HL-60 (cell line): ENCODE measurements at regions not wholly inside any gene's neighbourhood (a gene's known extent, or its start where the extent isn't known, plus 50 kb on each side); places are given as distances from the start of the nearest gene placed in this dataset.

Source experiments
- DNase-seq, 2 experiments: peaks; one replicate each; pipeline ENCODE4 v3.0.0-alpha.2; 2010 to 2020; ENCODE audit warnings: low read depth in 1 of 2, low spot score in 1 of 2
- H3K27ac ChIP-seq: fragments of 250-450 bp; sonication (Bioruptor Pico); replicated peaks from 2 replicates; pipeline ENCODE4 v1.5.1; 2020; ENCODE audit warnings: mild to moderate bottlenecking, moderate library complexity
- H3K27me3 ChIP-seq: fragments of 250-450 bp; sonication (Bioruptor Pico); 2 replicates; pipeline ENCODE4 v1.5.1; 2021; ENCODE audit warnings: mild to moderate bottlenecking, moderate library complexity; ENCODE audit not compliant: insufficient read depth, poor library complexity, severe bottlenecking
- H3K4me3 ChIP-seq: replicated peaks from 2 replicates; pipeline ENCODE4 v1.5.1; 2011; ENCODE audit warnings: mild to moderate bottlenecking, control low read depth, low read length; ENCODE audit not compliant: insufficient read depth
- GABPA ChIP-seq: IDR thresholded peaks from 2 replicates; pipeline ENCODE4 v1.6.1; 2012; ENCODE audit warnings: low read depth
- POLR2AphosphoS5 ChIP-seq: IDR thresholded peaks from 2 replicates; pipeline ENCODE4 v1.6.1; 2012; ENCODE audit warnings: low read depth
- REST ChIP-seq: IDR thresholded peaks from 2 replicates; pipeline ENCODE4 v1.6.1; 2012; ENCODE audit warnings: low read depth; ENCODE audit not compliant: insufficient replicate concordance
- SPI1 ChIP-seq: IDR thresholded peaks from 2 replicates; pipeline ENCODE4 v1.6.1; 2012; ENCODE audit warnings: low read depth, mild to moderate bottlenecking, borderline replicate concordance
- TF ChIP-seq, protein P1 (sequence below): IDR thresholded peaks from one replicate; pipeline ENCODE4 v1.5.1; 2011; ENCODE audit warnings: low read length, control low read depth, inconsistent platforms; ENCODE audit not compliant: insufficient read depth

DNA sequence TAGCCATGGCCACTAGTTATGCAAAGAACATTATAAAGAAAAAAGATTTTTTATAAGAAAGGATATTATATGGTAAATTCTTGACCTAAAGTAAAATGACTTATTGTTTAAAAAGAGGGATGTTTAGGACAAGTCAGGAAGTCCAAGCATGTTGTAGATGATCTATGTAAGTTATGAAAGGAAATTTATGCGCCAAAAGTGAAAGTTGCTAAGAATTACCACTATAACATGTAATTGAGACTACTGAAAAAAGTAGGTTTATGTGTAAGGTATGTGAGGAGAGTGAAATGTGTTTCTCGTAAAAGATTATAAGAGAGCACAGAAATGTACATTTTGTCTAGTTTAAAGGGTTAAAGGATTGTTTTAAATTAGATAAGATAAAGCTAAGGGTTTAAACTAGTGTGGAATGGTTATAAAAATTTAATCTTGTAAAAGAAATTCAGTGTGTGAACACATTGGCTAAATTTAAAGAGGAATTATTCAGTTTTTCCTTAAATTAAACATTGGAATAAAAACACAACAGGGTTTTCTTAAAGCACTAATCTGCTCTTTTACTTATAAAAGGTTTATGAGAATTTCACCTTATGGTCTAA is 1100.4 kb upstream of the EDIL3 start:
- Histone ChIP-seq H3K27me3 (no peaks in the 10 kb centered on the region), H3K4me3 (no peak overlapping the region), H3K27ac (no peak overlapping the region)
- no peak for TF ChIP-seq SPI1
- no peak for TF ChIP-seq REST
- no peak for TF ChIP-seq POLR2AphosphoS5
- TF ChIP-seq GABPA: no peak
- TF ChIP-seq, protein P1, sequence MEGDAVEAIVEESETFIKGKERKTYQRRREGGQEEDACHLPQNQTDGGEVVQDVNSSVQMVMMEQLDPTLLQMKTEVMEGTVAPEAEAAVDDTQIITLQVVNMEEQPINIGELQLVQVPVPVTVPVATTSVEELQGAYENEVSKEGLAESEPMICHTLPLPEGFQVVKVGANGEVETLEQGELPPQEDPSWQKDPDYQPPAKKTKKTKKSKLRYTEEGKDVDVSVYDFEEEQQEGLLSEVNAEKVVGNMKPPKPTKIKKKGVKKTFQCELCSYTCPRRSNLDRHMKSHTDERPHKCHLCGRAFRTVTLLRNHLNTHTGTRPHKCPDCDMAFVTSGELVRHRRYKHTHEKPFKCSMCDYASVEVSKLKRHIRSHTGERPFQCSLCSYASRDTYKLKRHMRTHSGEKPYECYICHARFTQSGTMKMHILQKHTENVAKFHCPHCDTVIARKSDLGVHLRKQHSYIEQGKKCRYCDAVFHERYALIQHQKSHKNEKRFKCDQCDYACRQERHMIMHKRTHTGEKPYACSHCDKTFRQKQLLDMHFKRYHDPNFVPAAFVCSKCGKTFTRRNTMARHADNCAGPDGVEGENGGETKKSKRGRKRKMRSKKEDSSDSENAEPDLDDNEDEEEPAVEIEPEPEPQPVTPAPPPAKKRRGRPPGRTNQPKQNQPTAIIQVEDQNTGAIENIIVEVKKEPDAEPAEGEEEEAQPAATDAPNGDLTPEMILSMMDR: no peak
- no peak for DNase-seq

- no peak overlapping the region for H3K4me3 ChIP-seq
- TF ChIP-seq, protein P1: no peak
- no peak for TF ChIP-seq REST
- TF ChIP-seq GABPA: no peak
- no peak for TF ChIP-seq SPI1
- TF ChIP-seq POLR2AphosphoS5: no peak
Measured at GRCh38 chr5:85488295-85488694, 1103.6 kb upstream of the EDIL3 start.

GRCh38 chr5:85500869-85501268 is 1116.2 kb upstream of the EDIL3 start:
- DNase-seq: no peak
- TF ChIP-seq GABPA: no peak
- no peak for TF ChIP-seq REST
- no peak for TF ChIP-seq SPI1
- no peak for TF ChIP-seq POLR2AphosphoS5
- TF ChIP-seq, protein P1: no peak
- Histone ChIP-seq H3K27me3 (no peaks in the 10 kb centered on the region), H3K27ac (no peak overlapping the region), H3K4me3 (no peak overlapping the region)

More at GRCh38 chr5:85488295-85488694, 1103.6 kb upstream of the EDIL3 start:
- Histone ChIP-seq H3K27me3 (no peaks in the 10 kb centered on the region), H3K27ac (no peak overlapping the region)
- DNase-seq: no peak
